ENCODE measurements at regions not wholly inside any gene's neighbourhood (a gene's known extent, or its start where the extent isn't known, plus 50 kb on each side); places are given as distances from the start of the nearest gene placed in this dataset.
A peak's percentile ranks its signal among the peaks of the same experiment; 100 is the strongest.
"Not testable (repeated sequence)": the region's sequence is repeated elsewhere in the genome, so short reads cannot be mapped to it uniquely, and the experiment has no call there.

DNA sequence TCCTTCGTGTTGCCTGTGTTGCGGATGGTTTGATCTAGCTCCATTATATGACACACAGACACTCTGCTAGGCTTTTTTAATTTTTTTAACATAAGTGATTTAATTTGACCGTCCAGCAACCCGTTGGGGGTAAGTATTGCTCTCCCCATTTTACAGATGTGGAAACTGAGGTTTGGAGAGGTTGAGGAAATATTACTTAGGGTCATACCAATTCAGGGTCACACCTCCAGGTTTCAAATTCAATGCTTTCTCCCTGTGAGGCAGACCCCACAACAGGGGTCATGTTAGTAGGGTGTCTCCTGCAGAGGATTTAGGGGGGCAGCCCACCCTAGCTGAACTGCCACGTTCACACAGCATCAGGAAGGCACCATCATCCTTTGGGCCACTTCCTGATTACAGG, 179.4 kb downstream of the COPRS start:
- no peaks in the 10 kb centered on the region for H3K4me1 ChIP-seq (ENCODE audit: control insufficient read depth, insufficient read depth, low read length)
- no peaks in the 10 kb centered on the region for H3K36me3 ChIP-seq (ENCODE audit: control insufficient read depth, insufficient read depth, low read length)
- DNase-seq: no peak
- H3K27ac ChIP-seq (ENCODE audit: low read length): no peak overlapping the region
- WGBS (ENCODE audit: insufficient coverage, low lambda C conversion rate): no CpG with 5 or more reads among the region's 5 CpGs
- no peaks in the 10 kb centered on the region for H3K9me3 ChIP-seq (ENCODE audit: control insufficient read depth, low read depth, low read length)
- H3K4me3 ChIP-seq (ENCODE audit: low read length): no peak overlapping the region
- peaks cover 4% of the 10 kb centered on the region for H3K27me3 ChIP-seq (ENCODE audit: control insufficient read depth, insufficient read depth, low read length)

DNA sequence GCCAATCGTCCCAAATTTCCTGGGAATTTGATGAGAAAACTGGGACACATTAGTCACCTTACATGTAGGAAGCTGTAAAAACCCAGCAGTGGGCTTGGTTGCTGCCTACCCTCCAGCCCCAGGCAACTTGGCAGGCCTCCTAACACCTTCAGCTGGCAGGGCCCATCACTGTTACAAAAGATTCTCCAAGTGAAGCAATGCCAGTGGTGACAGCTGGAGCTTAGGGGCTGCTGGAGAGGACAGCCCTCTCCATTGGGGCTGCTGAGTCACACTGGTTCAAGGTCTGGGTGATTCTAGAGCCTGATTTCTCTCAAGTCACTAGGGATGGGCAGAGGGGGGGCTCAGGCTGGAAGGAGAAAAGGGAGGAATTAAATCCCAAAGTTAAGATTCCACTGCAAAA, 180.6 kb downstream of the COPRS start:
- Histone ChIP-seq H3K27ac (ENCODE audit: low read length) (no peak overlapping the region), H3K4me3 (ENCODE audit: low read length) (no peak overlapping the region), H3K9me3 (ENCODE audit: control insufficient read depth, low read depth, low read length) (no peaks in the 10 kb centered on the region), H3K27me3 (ENCODE audit: control insufficient read depth, insufficient read depth, low read length) (peaks cover 4% of the 10 kb centered on the region), H3K4me1 (ENCODE audit: control insufficient read depth, insufficient read depth, low read length) (no peaks in the 10 kb centered on the region), H3K36me3 (ENCODE audit: control insufficient read depth, insufficient read depth, low read length) (no peaks in the 10 kb centered on the region)
- WGBS (ENCODE audit: insufficient coverage, low lambda C conversion rate): no CpG with 5 or more reads among the region's 1 CpG
- no peak for DNase-seq

DNA sequence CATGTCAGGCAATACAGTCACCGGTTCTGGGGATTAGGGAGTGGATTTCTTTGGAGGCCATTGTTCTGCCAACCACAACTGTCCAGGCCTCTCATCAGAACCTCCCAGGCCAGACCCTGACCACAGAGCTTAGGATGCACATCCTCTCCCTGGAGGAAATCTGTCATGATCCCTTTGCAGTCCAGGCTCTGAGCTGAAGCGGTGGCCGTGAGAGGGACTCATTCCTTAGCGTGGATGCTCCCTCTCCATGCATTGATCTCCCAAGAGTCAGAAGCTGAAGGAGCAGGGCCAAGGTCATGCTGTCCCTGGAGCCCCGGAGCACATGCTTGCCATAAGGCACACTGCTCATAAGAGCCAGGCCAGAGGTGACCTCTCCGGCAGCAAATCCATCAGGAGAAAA, 181.4 kb downstream of the COPRS start:
- DNase-seq: no peak
- Histone ChIP-seq H3K27ac (ENCODE audit: low read length) (no peak overlapping the region), H3K27me3 (ENCODE audit: control insufficient read depth, insufficient read depth, low read length) (peaks cover 6% of the 10 kb centered on the region), H3K9me3 (ENCODE audit: control insufficient read depth, low read depth, low read length) (no peaks in the 10 kb centered on the region), H3K4me1 (ENCODE audit: control insufficient read depth, insufficient read depth, low read length) (no peaks in the 10 kb centered on the region), H3K4me3 (ENCODE audit: low read length) (no peak overlapping the region), H3K36me3 (ENCODE audit: control insufficient read depth, insufficient read depth, low read length) (no peaks in the 10 kb centered on the region)
- no CpG with 5 or more reads among the region's 6 CpGs for WGBS (ENCODE audit: insufficient coverage, low lambda C conversion rate)

DNA sequence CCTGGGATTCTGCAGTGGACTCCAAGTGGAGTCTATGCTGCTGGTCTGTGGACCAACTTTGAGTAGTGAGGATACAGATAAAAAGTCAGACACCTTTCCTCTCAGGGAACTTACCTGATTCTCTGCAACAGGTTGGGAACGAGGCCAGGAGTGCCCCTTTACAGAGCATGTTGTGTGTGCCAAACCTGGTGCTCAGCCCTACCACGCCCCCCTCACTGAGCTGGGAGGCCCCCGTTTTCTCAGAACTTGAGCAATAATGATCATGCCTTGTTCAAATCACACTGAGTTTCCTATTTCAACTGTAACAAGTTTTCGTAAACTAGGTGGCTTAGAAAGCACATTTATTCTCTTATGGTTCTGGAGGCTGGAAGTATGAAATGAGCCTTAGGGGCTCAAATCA, 182.0 kb downstream of the COPRS start:
- 90% methylated on average over 2 of the region's 4 CpGs for WGBS (ENCODE audit: insufficient coverage, low lambda C conversion rate)
- Histone ChIP-seq H3K9me3 (ENCODE audit: control insufficient read depth, low read depth, low read length) (no peaks in the 10 kb centered on the region), H3K27ac (ENCODE audit: low read length) (no peak overlapping the region), H3K4me3 (ENCODE audit: low read length) (no peak overlapping the region), H3K4me1 (ENCODE audit: control insufficient read depth, insufficient read depth, low read length) (no peaks in the 10 kb centered on the region), H3K36me3 (ENCODE audit: control insufficient read depth, insufficient read depth, low read length) (no peaks in the 10 kb centered on the region), H3K27me3 (ENCODE audit: control insufficient read depth, insufficient read depth, low read length) (peaks cover 6% of the 10 kb centered on the region)
- DNase-seq: no peak

DNA sequence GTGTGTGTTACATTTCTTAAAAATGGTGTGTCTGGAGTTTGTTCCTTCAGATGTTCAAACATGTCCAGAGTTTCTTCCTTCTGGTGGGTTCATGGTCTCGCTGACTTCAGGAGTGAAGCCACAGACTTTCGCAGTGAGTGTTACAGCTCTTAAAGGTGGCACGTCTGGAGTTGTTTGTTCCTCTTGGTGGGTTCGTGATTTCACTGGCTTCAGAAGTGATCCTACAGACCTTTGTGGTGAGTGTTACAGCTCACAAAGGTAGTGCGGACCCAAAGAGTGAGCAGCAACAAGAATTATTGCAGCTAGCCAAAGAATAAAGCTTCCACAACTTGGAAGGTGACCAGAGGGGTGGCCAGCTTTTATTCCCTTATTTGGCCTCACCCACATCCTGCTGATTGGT, 183.7 kb downstream of the COPRS start:
- H3K27me3 ChIP-seq (ENCODE audit: control insufficient read depth, insufficient read depth, low read length); DNase-seq; H3K4me1 ChIP-seq (ENCODE audit: control insufficient read depth, insufficient read depth, low read length); H3K27ac ChIP-seq (ENCODE audit: low read length); H3K4me3 ChIP-seq (ENCODE audit: low read length); H3K36me3 ChIP-seq (ENCODE audit: control insufficient read depth, insufficient read depth, low read length); H3K9me3 ChIP-seq (ENCODE audit: control insufficient read depth, low read depth, low read length): not testable (repeated sequence)
- no CpG with 5 or more reads among the region's 5 CpGs for whole genome bisulfite sequencing (ENCODE audit: insufficient coverage, low lambda C conversion rate)

DNA sequence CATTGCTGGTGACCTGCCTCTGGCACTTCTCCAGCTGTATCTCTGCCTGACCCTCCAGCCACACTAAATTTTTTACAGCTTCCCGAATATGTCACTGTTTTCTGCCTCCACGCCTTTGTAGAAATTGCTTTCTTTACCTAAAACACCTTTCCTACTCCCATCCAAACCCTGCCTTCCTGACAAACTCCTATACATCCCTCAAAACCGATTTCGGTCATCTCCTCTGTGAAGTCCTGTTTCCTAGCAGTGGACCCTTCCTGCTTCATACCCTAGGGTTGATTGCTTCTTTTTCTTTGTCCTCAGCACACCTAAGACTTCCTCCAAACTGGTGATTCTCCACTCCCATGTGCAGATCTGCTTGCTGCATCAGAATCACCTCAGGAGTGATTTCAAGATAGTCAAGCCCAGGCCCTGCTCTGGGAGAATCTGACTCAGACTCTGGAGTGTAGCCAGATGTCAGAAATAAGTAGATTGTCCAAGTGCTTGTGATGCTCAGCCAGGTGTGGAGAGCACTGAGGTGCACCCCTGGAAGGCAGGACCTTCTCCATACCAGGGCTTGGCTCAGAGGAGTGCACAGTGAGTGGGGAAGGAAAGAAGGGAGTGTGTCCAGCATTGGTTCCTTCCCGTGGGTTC, 184.2 kb downstream of the COPRS start:
- no peak overlapping the region for H3K27ac ChIP-seq (ENCODE audit: low read length)
- H3K27me3 ChIP-seq (ENCODE audit: control insufficient read depth, insufficient read depth, low read length): peaks cover 9% of the 10 kb centered on the region
- no peaks in the 10 kb centered on the region for H3K9me3 ChIP-seq (ENCODE audit: control insufficient read depth, low read depth, low read length)
- 72% methylated on average over 2 of the region's 5 CpGs for WGBS (ENCODE audit: insufficient coverage, low lambda C conversion rate)
- DNase-seq: no peak
- no peaks in the 10 kb centered on the region for H3K36me3 ChIP-seq (ENCODE audit: control insufficient read depth, insufficient read depth, low read length)
- H3K4me3 ChIP-seq (ENCODE audit: low read length): no peak overlapping the region
- H3K4me1 ChIP-seq (ENCODE audit: control insufficient read depth, insufficient read depth, low read length): no peaks in the 10 kb centered on the region

DNA sequence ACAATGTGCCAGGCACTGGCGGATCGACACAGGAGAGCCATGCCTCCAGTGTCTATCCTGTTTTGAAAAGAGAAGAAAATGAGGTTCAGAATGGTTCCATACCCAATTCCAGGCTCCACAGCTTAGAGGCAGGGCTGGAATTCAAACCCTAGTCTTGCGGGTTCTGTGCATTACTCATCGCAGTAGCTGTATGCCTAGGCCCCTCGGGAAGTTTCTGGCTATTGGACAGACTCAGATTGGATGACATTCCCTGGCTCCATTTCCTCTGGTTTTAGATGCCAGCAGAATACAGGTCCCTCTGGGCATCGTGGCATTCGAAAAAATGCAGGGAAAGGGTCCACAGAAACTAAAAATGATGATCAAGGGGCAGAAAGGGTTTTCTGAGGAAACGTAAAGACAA, 184.7 kb downstream of the COPRS start:
- H3K9me3 ChIP-seq (ENCODE audit: control insufficient read depth, low read depth, low read length): no peaks in the 10 kb centered on the region
- WGBS (ENCODE audit: insufficient coverage, low lambda C conversion rate): no CpG with 5 or more reads among the region's 8 CpGs

DNA sequence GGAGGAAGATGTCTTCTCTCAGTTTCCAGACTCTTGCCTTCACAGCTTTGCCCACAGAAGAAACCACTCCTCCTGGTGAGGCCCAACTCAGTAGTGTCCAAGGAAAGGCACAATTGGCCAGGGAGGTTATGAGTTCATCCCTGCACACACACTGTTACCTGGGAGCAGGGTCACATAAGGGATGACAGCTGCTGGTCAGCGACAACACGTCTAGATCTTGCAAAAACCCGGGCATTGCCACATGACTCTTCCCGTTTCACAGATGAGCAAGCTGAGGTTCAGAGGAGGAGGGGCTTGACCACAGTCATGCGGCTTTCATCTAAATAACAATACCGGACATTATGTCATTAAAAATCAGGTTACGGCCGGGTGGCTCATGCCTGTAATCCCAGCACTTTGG, 186.0 kb downstream of the COPRS start:
- DNase-seq: no peak
- Histone ChIP-seq H3K36me3 (ENCODE audit: control insufficient read depth, insufficient read depth, low read length) (no peaks in the 10 kb centered on the region), H3K4me1 (ENCODE audit: control insufficient read depth, insufficient read depth, low read length) (no peaks in the 10 kb centered on the region), H3K27me3 (ENCODE audit: control insufficient read depth, insufficient read depth, low read length) (peaks cover 9% of the 10 kb centered on the region), H3K4me3 (ENCODE audit: low read length) (no peak overlapping the region), H3K9me3 (ENCODE audit: control insufficient read depth, low read depth, low read length) (no peaks in the 10 kb centered on the region), H3K27ac (ENCODE audit: low read length) (no peak overlapping the region)
- no CpG with 5 or more reads among the region's 8 CpGs for WGBS (ENCODE audit: insufficient coverage, low lambda C conversion rate)

More for the DNA sequence above, 184.7 kb downstream of the COPRS start:
- Histone ChIP-seq H3K36me3 (ENCODE audit: control insufficient read depth, insufficient read depth, low read length) (no peaks in the 10 kb centered on the region), H3K27ac (ENCODE audit: low read length) (no peak overlapping the region), H3K4me1 (ENCODE audit: control insufficient read depth, insufficient read depth, low read length) (no peaks in the 10 kb centered on the region), H3K4me3 (ENCODE audit: low read length) (no peak overlapping the region), H3K27me3 (ENCODE audit: control insufficient read depth, insufficient read depth, low read length) (peaks cover 9% of the 10 kb centered on the region)
- DNase-seq: no peak

DNA sequence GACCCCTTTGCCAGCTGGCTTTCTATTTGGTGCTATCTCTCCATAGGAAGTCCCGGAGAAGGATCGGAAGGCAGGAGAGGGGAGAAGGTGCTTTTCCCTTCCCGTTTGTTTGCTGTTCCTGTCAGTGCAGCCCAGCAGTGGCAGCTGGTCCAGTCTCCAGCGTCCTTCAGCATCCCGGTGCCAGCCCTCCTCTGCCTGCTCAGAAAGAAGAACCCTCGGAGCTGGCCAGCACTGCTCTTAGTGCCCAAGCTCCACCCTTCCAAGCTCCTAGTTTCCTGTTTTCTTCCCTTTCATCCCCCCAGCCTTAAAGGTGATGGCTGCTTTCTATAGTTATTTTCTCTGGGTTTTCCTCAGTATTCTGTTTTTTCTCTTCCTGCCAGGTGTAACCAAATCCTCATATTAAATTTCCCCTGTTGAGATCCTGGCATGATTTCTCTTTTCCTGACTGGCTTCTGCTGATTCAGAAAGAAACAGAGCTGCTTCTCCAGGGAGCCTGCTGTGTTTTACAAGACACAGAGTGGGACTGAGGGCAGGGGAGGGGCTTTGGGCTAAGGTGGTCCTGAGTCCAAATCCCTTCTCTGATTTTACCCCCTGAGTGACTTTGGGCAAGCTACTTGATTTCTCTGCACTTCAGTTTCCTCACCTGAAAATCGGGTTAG, 186.8 kb downstream of the COPRS start:
- H3K4me1 ChIP-seq (ENCODE audit: control insufficient read depth, insufficient read depth, low read length): no peaks in the 10 kb centered on the region
- H3K27ac ChIP-seq (ENCODE audit: low read length): no peak overlapping the region
- no peak overlapping the region for H3K4me3 ChIP-seq (ENCODE audit: low read length)
- H3K27me3 ChIP-seq (ENCODE audit: control insufficient read depth, insufficient read depth, low read length): peaks cover 5% of the 10 kb centered on the region
- no peak for DNase-seq
- H3K36me3 ChIP-seq (ENCODE audit: control insufficient read depth, insufficient read depth, low read length): no peaks in the 10 kb centered on the region
- WGBS (ENCODE audit: insufficient coverage, low lambda C conversion rate): 83% methylated on average over 1 of the region's 7 CpGs
- no peaks in the 10 kb centered on the region for H3K9me3 ChIP-seq (ENCODE audit: control insufficient read depth, low read depth, low read length)

DNA sequence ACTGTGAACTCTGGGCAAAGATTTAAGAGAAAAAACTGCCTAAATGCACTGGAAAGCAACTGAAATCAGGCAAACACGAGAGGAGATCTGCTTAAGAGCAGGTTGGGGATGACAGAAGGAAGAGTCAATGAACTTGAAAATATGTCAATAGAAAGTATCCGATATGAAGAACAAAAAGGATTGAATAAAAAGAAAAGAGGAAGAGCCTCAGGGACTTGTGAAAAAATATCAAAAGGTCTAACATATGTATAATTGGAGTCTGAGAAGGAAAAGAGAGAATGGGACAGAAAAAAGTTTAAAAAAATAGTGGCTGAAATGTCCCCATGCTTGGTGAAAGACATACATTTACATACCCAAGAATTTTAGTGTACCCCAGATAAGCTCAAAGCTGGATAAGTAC, 195.5 kb downstream of the COPRS start:
- WGBS (ENCODE audit: insufficient coverage, low lambda C conversion rate): 100% methylated on average over 2 of the region's 2 CpGs

DNA sequence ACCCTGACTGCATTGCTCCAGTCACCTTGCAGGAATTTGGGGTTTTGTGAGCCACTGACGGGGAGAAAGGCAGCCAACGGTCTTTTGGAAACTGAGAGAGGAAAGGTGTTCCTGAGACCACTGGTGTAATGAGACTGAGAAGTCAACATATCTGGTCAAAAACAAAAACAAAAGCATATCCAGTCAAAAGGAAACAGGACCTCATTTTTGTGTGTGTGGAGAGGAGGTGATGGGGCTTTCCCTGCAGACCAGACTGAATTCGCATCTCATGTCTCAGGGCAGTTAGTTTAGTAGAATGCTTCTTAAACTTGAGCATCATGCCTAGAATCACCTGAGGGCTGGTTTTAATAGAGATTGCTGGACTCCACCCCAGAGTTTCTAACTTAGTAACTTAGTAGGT, 198.4 kb downstream of the COPRS start:
- Histone ChIP-seq H3K27ac (ENCODE audit: low read length) (no peak overlapping the region), H3K9me3 (ENCODE audit: control insufficient read depth, low read depth, low read length) (peaks cover 17% of the 10 kb centered on the region), H3K4me1 (ENCODE audit: control insufficient read depth, insufficient read depth, low read length) (no peaks in the 10 kb centered on the region), H3K27me3 (ENCODE audit: control insufficient read depth, insufficient read depth, low read length) (no peaks in the 10 kb centered on the region), H3K36me3 (ENCODE audit: control insufficient read depth, insufficient read depth, low read length) (no peaks in the 10 kb centered on the region), H3K4me3 (ENCODE audit: low read length) (no peak overlapping the region)
- no CpG with 5 or more reads among the region's 3 CpGs for WGBS (ENCODE audit: insufficient coverage, low lambda C conversion rate)
- DNase-seq: no peak

More for the DNA sequence above, 195.5 kb downstream of the COPRS start:
- Histone ChIP-seq H3K9me3 (ENCODE audit: control insufficient read depth, low read depth, low read length) (peaks cover 17% of the 10 kb centered on the region), H3K27ac (ENCODE audit: low read length) (no peak overlapping the region), H3K27me3 (ENCODE audit: control insufficient read depth, insufficient read depth, low read length) (no peaks in the 10 kb centered on the region), H3K4me3 (ENCODE audit: low read length) (no peak overlapping the region), H3K36me3 (ENCODE audit: control insufficient read depth, insufficient read depth, low read length) (no peaks in the 10 kb centered on the region), H3K4me1 (ENCODE audit: control insufficient read depth, insufficient read depth, low read length) (no peaks in the 10 kb centered on the region)
- DNase-seq: peak in 1 of 2 donors; percentile 14

Data from large intestine (tissue), 3 donors.